ENCODE measurements at regions not wholly inside any gene's neighbourhood (a gene's known extent, or its start where the extent isn't known, plus 50 kb on each side); places are given as distances from the start of the nearest gene placed in this dataset.

GRCh38 chr6:121771937-121772720 lies 336.7 kb downstream of the GJA1 start:
- Histone ChIP-seq H3K4me1 (ENCODE audit: control insufficient read depth, insufficient read depth, low read length) (no peaks in the 10 kb centered on the region), H3K4me3 (ENCODE audit: low read depth in 2 of 2, low read length in 2 of 2) (no peak overlapping the region), H3K27me3 (ENCODE audit: control insufficient read depth, insufficient read depth, low read length) (no peaks in the 10 kb centered on the region), H3K36me3 (ENCODE audit: control insufficient read depth, insufficient read depth, low read length) (no peaks in the 10 kb centered on the region), H3K27ac (ENCODE audit: low read length) (no peak overlapping the region), H3K9me3 (ENCODE audit: control insufficient read depth, insufficient read depth, low read depth, low read length) (no peaks in the 10 kb centered on the region)
- ChIA-PET POLR2A (no interaction called here), CTCF (no interaction called here)
- intact Hi-C loops (cut with micrococcal nuclease; ENCODE audit: unreplicated experiment): no loop called here
- no peak for DNase-seq (ENCODE audit: low read depth, low spot score)
- BruUV-seq (replicated peaks): no TSS peak
- TF ChIP-seq SIN3A (IDR thresholded peaks at IDR 0.05; ENCODE audit: borderline replicate concordance, insufficient read depth, low read depth, low read length): no peak
- TF ChIP-seq CTCF (IDR thresholded peaks at IDR 0.05): no peak
- TF ChIP-seq POLR2AphosphoS5 (IDR thresholded peaks at IDR 0.05; ENCODE audit: low read depth, low read length): no peak
- TF ChIP-seq, protein P1, sequence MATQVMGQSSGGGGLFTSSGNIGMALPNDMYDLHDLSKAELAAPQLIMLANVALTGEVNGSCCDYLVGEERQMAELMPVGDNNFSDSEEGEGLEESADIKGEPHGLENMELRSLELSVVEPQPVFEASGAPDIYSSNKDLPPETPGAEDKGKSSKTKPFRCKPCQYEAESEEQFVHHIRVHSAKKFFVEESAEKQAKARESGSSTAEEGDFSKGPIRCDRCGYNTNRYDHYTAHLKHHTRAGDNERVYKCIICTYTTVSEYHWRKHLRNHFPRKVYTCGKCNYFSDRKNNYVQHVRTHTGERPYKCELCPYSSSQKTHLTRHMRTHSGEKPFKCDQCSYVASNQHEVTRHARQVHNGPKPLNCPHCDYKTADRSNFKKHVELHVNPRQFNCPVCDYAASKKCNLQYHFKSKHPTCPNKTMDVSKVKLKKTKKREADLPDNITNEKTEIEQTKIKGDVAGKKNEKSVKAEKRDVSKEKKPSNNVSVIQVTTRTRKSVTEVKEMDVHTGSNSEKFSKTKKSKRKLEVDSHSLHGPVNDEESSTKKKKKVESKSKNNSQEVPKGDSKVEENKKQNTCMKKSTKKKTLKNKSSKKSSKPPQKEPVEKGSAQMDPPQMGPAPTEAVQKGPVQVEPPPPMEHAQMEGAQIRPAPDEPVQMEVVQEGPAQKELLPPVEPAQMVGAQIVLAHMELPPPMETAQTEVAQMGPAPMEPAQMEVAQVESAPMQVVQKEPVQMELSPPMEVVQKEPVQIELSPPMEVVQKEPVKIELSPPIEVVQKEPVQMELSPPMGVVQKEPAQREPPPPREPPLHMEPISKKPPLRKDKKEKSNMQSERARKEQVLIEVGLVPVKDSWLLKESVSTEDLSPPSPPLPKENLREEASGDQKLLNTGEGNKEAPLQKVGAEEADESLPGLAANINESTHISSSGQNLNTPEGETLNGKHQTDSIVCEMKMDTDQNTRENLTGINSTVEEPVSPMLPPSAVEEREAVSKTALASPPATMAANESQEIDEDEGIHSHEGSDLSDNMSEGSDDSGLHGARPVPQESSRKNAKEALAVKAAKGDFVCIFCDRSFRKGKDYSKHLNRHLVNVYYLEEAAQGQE (IDR thresholded peaks at IDR 0.05; ENCODE audit: insufficient read depth in 1 of 2, low read depth in 2 of 2, low read length in 1 of 2): no peak
- TF ChIP-seq TCF7L2 (IDR thresholded peaks at IDR 0.05; ENCODE audit: low read depth, low read length): no peak
- in situ Hi-C loops (cut with HindIII; ENCODE audit: low pct_unique_long_range_greater_than_20kb, low sequenced_read_pairs): no loop called here
- no peak for ATAC-seq

DNA sequence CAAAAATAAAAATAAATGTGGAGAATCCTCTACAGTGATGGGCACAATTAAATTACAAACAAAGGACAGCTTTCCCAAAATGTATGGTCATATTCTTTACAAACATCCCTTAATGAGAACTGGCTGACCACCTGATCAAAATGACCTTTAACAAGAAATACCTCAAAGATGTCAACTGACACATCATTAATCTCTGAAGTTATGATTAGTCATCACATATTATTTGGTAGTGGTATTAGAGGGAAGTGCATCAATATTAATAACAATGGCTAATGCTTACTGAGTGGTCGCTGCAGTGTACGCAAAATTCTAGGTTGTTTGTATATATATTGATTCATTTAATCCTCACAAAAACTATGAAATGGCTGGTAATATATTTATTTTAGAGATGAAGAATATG lies 340.6 kb downstream of the GJA1 start:
- intact Hi-C loops (cut with micrococcal nuclease; ENCODE audit: unreplicated experiment): no loop called here
- ChIA-PET CTCF (no interaction called here), POLR2A (no interaction called here)
- no peak for ATAC-seq
- Histone ChIP-seq H3K9me3 (ENCODE audit: control insufficient read depth, insufficient read depth, low read depth, low read length) (0 out of 2 replicates have a peak, but pooled peaks cover 2% of the 10 kb centered on the region), H3K4me1 (ENCODE audit: control insufficient read depth, insufficient read depth, low read length) (no peaks in the 10 kb centered on the region), H3K36me3 (ENCODE audit: control insufficient read depth, insufficient read depth, low read length) (no peaks in the 10 kb centered on the region), H3K4me3 (ENCODE audit: low read depth in 2 of 2, low read length in 2 of 2) (no peak overlapping the region), H3K27me3 (ENCODE audit: control insufficient read depth, insufficient read depth, low read length) (no peaks in the 10 kb centered on the region), H3K27ac (ENCODE audit: low read length) (no peak overlapping the region)
- no peak for DNase-seq (ENCODE audit: low read depth, low spot score)
- TF ChIP-seq CTCF (IDR thresholded peaks at IDR 0.05): no peak
- TF ChIP-seq TCF7L2 (IDR thresholded peaks at IDR 0.05; ENCODE audit: low read depth, low read length): no peak
- TF ChIP-seq POLR2AphosphoS5 (IDR thresholded peaks at IDR 0.05; ENCODE audit: low read depth, low read length): no peak
- TF ChIP-seq SIN3A (IDR thresholded peaks at IDR 0.05; ENCODE audit: borderline replicate concordance, insufficient read depth, low read depth, low read length): no peak
- TF ChIP-seq, protein P1 (IDR thresholded peaks at IDR 0.05; ENCODE audit: insufficient read depth in 1 of 2, low read depth in 2 of 2, low read length in 1 of 2): no peak
- in situ Hi-C loops (cut with HindIII; ENCODE audit: low pct_unique_long_range_greater_than_20kb, low sequenced_read_pairs): no loop called here
- no TSS peak for BruUV-seq (replicated peaks)

Data from Panc1 (cell line).